ENCODE measurements at regions not wholly inside any gene's neighbourhood (a gene's known extent, or its start where the extent isn't known, plus 50 kb on each side); places are given as distances from the start of the nearest gene placed in this dataset.
"Not testable (repeated sequence)": the region's sequence is repeated elsewhere in the genome, so short reads cannot be mapped to it uniquely, and the experiment has no call there.

DNA sequence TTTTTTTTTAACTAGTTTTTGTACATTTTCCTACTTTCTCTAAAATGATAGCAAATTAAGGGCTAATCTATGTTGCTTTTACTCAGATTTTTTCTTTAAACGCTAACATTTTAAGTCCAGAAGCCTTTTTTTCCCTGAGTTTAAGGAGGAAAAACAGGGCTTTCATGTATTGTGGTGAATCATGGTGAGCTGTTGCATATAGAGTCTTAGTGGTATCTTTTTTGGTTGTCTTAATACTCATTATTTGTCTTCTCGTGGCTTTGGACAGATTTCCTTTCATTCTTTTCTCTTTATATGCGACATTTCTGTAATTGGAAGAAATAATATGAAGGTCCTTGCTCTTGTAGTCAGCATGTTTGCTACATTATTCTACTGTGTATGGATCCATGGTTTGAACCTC, 1015.6 kb downstream of the PLA2G4A start:
- no peaks in the 10 kb centered on the region for H3K36me3 Mint-ChIP-seq (ENCODE audit: low read depth)
- no peak for DNase-seq
- H3K4me3 Mint-ChIP-seq = no peak overlapping the region
- H3K4me1 Mint-ChIP-seq (ENCODE audit: low read depth) = no peaks in the 10 kb centered on the region
- peaks cover 14% of the 10 kb centered on the region for H3K9me3 Mint-ChIP-seq (ENCODE audit: insufficient read depth)
- no peak overlapping the region for H3K27ac Mint-ChIP-seq
- POLR2A ChIA-PET = no interaction called here
- CTCF ChIA-PET = no interaction called here
- no peaks in the 10 kb centered on the region for H3K27me3 Mint-ChIP-seq (ENCODE audit: low read depth)
- ATAC-seq = no peak

DNA sequence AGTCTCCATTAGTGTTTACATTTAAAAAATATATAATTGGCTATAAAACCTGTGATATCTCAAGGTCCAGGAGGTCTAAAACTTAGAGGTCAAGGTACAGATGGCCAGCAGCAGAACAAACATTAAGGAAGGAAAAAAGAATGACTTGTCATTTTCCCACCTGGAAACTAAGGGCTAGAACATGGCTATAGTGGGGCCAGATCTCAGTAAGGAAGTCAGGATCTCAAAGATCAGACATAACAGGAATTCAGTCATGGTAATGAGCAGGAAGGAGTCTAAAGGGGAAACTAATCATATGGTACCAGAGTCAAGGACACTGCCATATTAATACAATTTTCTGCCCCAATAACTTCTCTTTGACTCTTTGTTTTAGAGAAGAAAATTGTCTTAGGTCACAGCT, 1018.8 kb downstream of the PLA2G4A start:
- ChIA-PET POLR2A (no interaction called here), CTCF (no interaction called here)
- no peak overlapping the region for H3K27ac Mint-ChIP-seq
- H3K27me3 Mint-ChIP-seq (ENCODE audit: low read depth) = no peaks in the 10 kb centered on the region
- DNase-seq (no peak), ATAC-seq (no peak)
- peaks cover 4% of the 10 kb centered on the region for H3K9me3 Mint-ChIP-seq (ENCODE audit: insufficient read depth)
- no peaks in the 10 kb centered on the region for H3K36me3 Mint-ChIP-seq (ENCODE audit: low read depth)
- H3K4me3 Mint-ChIP-seq = no peak overlapping the region
- no peaks in the 10 kb centered on the region for H3K4me1 Mint-ChIP-seq (ENCODE audit: low read depth)

DNA sequence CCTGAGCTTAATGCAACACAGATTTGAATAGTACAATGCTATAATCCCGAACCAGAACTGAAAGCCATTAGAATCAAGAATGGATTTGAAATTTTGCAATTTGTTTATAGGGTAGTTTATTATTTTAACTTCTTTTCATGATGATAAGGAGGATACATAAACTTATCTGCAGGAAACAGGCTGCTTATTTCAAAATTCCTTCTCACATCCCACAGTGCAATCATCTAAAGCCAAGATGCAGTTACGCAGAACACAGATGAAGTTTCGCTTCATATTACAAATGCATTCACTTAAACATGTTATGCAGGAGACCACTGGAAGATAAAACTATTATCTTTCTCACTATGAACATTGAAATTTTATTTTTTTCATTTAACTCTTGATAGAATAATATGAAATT, 1019.6 kb downstream of the PLA2G4A start:
- Mint-ChIP-seq H3K4me3 (no peak overlapping the region), H3K27ac (no peak overlapping the region), H3K36me3 (ENCODE audit: low read depth) (no peaks in the 10 kb centered on the region), H3K9me3 (ENCODE audit: insufficient read depth) (peaks cover 4% of the 10 kb centered on the region), H3K27me3 (ENCODE audit: low read depth) (no peaks in the 10 kb centered on the region), H3K4me1 (ENCODE audit: low read depth) (no peaks in the 10 kb centered on the region)
- ATAC-seq = no peak
- DNase-seq = no peak
- ChIA-PET CTCF (no interaction called here), POLR2A (no interaction called here)

DNA sequence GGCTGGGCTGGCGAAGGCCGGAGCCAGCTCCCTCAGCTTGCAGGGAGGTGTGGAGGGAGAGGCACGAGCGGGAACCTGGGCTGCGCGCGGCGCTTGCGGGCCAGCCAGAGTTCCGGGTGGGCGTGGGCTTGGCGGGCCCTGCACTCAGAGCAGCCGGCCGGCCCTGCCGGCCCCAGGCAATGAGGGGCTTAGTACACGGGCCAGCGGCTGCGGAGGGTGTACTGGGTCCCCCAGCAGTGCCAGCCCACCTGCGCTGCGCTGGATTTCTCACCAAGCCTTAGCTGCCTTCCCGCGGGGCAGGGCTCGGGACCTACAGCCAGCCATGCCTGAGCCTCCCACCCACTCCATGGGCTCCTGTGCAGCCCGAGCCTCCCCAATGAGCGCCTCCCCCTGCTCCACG, 1021.4 kb downstream of the PLA2G4A start:
- H3K27ac Mint-ChIP-seq; H3K27me3 Mint-ChIP-seq (ENCODE audit: low read depth); H3K36me3 Mint-ChIP-seq (ENCODE audit: low read depth); CTCF ChIA-PET; DNase-seq; H3K9me3 Mint-ChIP-seq (ENCODE audit: insufficient read depth); H3K4me1 Mint-ChIP-seq (ENCODE audit: low read depth); ATAC-seq; H3K4me3 Mint-ChIP-seq; POLR2A ChIA-PET: not testable (repeated sequence)

DNA sequence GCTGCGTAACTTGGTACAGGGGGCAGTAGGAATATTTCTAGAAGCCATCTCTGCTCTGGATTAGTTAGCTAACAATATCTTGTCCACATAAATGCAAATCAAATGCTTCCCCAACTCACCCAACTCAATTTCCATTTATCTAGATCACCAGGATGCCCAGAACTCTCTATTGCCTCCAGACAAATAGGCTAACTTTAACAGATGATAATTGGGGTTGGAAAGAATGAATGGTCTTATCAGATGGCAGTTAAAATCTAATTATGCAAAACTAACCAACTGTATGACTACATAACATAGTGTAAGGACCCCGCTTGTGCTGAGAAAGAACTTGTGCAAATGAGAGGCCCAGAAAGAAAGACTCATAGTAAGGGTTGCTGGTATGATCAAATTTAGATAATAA, 1024.8 kb downstream of the PLA2G4A start:
- ChIA-PET POLR2A (no interaction called here), CTCF (no interaction called here)
- H3K9me3 Mint-ChIP-seq (ENCODE audit: insufficient read depth) = peaks cover 4% of the 10 kb centered on the region
- H3K27ac Mint-ChIP-seq = no peak overlapping the region
- no peaks in the 10 kb centered on the region for H3K27me3 Mint-ChIP-seq (ENCODE audit: low read depth)
- no peaks in the 10 kb centered on the region for H3K4me1 Mint-ChIP-seq (ENCODE audit: low read depth)
- H3K4me3 Mint-ChIP-seq = no peak overlapping the region
- DNase-seq (no peak), ATAC-seq (no peak)
- H3K36me3 Mint-ChIP-seq (ENCODE audit: low read depth) = no peaks in the 10 kb centered on the region

DNA sequence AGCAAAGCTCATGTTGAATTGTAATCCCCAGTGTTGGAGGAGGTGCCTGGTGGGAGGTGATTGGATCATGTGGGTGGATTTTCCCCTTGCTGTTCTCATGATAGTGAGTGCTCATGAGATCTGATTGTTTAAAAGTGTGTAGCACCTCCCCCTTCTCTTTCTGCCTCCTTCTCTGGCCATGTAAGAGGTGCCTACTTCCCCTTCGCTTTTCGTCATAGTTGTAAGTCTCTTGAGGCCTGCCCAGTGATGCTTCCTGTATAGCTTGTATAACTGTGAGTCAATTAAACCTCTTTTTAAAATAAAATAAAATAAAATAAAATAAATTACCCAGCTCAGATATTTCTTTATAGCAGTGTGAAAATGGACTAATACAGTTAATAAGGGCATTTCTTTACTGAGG, 1025.7 kb downstream of the PLA2G4A start:
- POLR2A ChIA-PET = no interaction called here
- Mint-ChIP-seq H3K9me3 (ENCODE audit: insufficient read depth) (peaks cover 9% of the 10 kb centered on the region), H3K27me3 (ENCODE audit: low read depth) (no peaks in the 10 kb centered on the region), H3K27ac (no peak overlapping the region), H3K4me1 (ENCODE audit: low read depth) (no peaks in the 10 kb centered on the region), H3K4me3 (no peak overlapping the region), H3K36me3 (ENCODE audit: low read depth) (no peaks in the 10 kb centered on the region)
- DNase-seq (no peak), ATAC-seq (no peak)
- CTCF ChIA-PET = no interaction called here

DNA sequence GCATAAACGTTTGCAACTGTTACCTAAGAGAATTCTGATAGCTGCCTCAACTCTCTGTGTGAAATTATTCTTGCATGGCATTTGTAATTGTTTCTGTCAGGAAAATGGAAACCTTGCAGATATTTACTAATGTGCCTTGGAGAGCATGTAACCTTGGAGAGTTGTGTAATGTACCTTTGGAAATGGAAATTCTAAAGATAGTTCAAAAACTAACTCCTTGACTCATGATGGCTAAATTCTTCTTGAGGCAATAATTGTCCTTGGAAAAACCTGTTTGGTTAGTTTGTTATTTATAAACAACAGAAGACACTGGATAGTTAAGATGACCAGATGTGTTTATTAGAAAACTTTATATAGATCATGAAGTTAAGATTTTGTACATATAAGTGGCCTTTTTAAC, 1033.8 kb downstream of the PLA2G4A start:
- Mint-ChIP-seq H3K4me3 (no peak overlapping the region), H3K4me1 (ENCODE audit: low read depth) (no peaks in the 10 kb centered on the region), H3K27ac (no peak overlapping the region), H3K36me3 (ENCODE audit: low read depth) (no peaks in the 10 kb centered on the region), H3K27me3 (ENCODE audit: low read depth) (no peaks in the 10 kb centered on the region), H3K9me3 (ENCODE audit: insufficient read depth) (peaks cover 14% of the 10 kb centered on the region)
- POLR2A ChIA-PET = no interaction called here
- ATAC-seq = no peak
- CTCF ChIA-PET = no interaction called here
- DNase-seq = no peak

DNA sequence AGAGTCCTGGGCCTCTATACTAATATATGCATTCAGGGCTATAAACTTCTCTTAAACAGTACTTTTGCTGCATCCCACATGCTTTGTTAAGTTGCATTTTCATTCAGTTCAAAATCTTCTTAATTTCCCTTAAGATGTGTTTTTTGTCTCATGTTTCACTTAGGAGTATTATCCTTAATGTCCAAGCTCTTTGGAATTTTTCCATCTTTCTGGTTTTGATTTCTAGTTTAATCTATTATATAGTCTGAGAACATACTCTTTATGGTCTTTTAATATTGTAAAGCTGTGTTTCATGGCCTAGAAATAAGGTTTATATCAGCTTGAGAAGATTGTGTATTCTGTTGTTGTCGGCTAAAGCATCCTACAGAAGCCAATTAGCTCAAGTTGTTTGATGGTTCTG, 1041.8 kb downstream of the PLA2G4A start:
- Mint-ChIP-seq H3K27me3 (ENCODE audit: low read depth) (no peaks in the 10 kb centered on the region), H3K9me3 (ENCODE audit: insufficient read depth) (peaks cover 8% of the 10 kb centered on the region), H3K4me3 (no peak overlapping the region), H3K4me1 (ENCODE audit: low read depth) (no peaks in the 10 kb centered on the region), H3K27ac (no peak overlapping the region), H3K36me3 (ENCODE audit: low read depth) (no peaks in the 10 kb centered on the region)
- ATAC-seq (no peak), DNase-seq (no peak)
- ChIA-PET CTCF (no interaction called here), POLR2A (no interaction called here)

DNA sequence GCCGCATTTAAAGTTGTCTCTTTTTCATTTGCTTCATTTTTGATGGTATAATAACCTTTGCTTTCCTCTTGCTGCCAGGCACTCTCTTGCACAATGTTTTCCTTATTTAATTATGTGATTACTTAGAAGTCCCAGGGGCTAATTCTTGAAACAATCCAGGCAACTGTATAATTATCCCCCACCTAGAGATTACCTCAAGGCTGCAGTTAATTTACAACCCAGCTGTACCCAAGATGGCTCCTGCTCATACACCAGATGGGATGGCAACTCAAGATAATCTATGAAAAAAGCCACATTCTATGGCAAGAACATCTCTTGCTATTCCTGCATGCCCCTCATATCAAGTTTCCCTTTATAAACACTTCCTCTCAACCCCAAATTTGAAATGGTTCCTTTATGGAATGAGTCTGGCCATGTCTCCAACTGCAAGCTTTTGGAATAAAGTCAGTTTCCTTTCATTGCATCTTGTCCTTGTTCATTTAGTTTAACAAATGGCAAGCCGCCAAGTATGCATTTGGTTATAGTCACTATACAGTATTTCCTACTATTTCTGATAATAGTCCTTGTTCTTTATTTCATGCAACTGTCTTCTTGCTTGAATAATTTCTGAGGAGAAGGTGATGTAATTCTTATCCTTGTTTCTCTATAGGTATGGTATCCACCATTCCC, 1042.6 kb downstream of the PLA2G4A start:
- no peaks in the 10 kb centered on the region for H3K36me3 Mint-ChIP-seq (ENCODE audit: low read depth)
- ATAC-seq = no peak

DNA sequence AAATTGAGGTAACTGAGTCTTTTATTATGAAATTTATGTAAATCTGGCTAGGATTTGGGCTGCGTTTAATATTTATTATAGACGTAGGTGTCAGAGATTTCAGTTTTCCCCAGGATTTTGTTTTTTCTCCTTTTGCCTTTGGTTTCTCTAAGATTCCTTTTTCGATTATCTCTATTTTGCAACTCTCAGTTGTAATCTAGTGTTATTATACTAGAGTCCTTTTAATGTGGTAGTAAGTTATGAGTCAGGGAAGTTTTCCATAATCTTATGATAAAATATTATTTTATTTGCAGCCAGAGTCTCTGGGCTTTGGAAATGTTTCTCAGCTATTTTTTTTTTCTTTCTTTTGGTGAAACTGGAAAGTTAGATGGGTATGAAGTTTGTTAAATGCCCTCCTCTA, 1043.8 kb downstream of the PLA2G4A start:
- H3K36me3 Mint-ChIP-seq (ENCODE audit: low read depth) = no peaks in the 10 kb centered on the region

More for the DNA sequence above, 1042.6 kb downstream of the PLA2G4A start:
- POLR2A ChIA-PET = no interaction called here
- H3K9me3 Mint-ChIP-seq (ENCODE audit: insufficient read depth) = peaks cover 8% of the 10 kb centered on the region
- no peak overlapping the region for H3K27ac Mint-ChIP-seq
- H3K4me3 Mint-ChIP-seq = no peak overlapping the region
- CTCF ChIA-PET = no interaction called here
- DNase-seq = no peak
- H3K27me3 Mint-ChIP-seq (ENCODE audit: low read depth) = no peaks in the 10 kb centered on the region
- H3K4me1 Mint-ChIP-seq (ENCODE audit: low read depth) = no peaks in the 10 kb centered on the region

DNA sequence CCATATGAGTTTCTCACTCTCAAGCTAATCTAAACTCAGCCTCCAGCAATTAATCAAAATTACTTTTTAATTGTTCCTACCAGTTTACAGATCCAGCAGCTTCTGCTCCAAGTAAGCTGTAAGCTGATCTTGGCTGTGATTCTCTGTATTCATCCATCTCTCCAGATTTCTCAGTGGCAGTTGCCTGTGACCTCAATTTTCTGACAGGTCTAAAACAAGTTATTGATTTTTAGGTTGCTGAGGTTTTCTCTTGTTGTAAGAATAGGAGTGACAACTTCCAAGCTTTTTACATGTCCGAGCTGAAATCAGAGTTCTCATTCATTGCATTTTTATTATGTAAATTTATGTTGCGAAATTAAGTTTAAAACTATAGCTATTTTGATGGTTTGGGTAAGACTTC, 1044.4 kb downstream of the PLA2G4A start:
- no peaks in the 10 kb centered on the region for H3K4me1 Mint-ChIP-seq (ENCODE audit: low read depth)
- H3K4me3 Mint-ChIP-seq = no peak overlapping the region
- no peaks in the 10 kb centered on the region for H3K36me3 Mint-ChIP-seq (ENCODE audit: low read depth)
- CTCF ChIA-PET = no interaction called here
- no peak for ATAC-seq
- peaks cover 8% of the 10 kb centered on the region for H3K9me3 Mint-ChIP-seq (ENCODE audit: insufficient read depth)
- no peak for DNase-seq
- no peaks in the 10 kb centered on the region for H3K27me3 Mint-ChIP-seq (ENCODE audit: low read depth)
- POLR2A ChIA-PET = no interaction called here
- H3K27ac Mint-ChIP-seq = no peak overlapping the region

More for the DNA sequence above, 1043.8 kb downstream of the PLA2G4A start:
- Mint-ChIP-seq H3K27me3 (ENCODE audit: low read depth) (no peaks in the 10 kb centered on the region), H3K9me3 (ENCODE audit: insufficient read depth) (peaks cover 8% of the 10 kb centered on the region), H3K4me3 (no peak overlapping the region), H3K27ac (no peak overlapping the region), H3K4me1 (ENCODE audit: low read depth) (no peaks in the 10 kb centered on the region)
- DNase-seq = no peak
- CTCF ChIA-PET = no interaction called here
- POLR2A ChIA-PET = no interaction called here
- no peak for ATAC-seq

DNA sequence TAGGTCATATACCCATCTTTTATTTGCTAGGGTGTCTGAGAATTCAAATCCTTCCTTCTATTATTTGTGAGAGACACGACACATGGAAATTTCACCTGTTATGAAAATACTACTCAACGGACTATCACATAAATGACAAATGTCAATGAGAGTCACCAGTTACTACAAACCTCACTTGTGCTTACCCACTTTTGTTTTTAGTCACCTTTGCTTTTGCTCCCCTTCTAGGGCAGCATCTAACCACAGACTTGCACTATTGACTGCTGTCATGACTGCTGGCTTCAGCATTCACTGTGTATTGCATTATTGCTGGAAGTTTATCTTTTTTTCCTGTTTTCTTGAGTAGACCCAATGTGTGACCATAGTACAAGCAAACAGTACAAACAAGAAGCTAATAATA, 1048.0 kb downstream of the PLA2G4A start:
- H3K27me3 Mint-ChIP-seq (ENCODE audit: low read depth) = no peaks in the 10 kb centered on the region
- H3K4me1 Mint-ChIP-seq (ENCODE audit: low read depth) = no peaks in the 10 kb centered on the region
- H3K9me3 Mint-ChIP-seq (ENCODE audit: insufficient read depth) = peaks cover 4% of the 10 kb centered on the region
- ChIA-PET CTCF (no interaction called here), POLR2A (no interaction called here)
- DNase-seq (no peak), ATAC-seq (no peak)
- no peaks in the 10 kb centered on the region for H3K36me3 Mint-ChIP-seq (ENCODE audit: low read depth)
- H3K4me3 Mint-ChIP-seq = no peak overlapping the region
- no peak overlapping the region for H3K27ac Mint-ChIP-seq

DNA sequence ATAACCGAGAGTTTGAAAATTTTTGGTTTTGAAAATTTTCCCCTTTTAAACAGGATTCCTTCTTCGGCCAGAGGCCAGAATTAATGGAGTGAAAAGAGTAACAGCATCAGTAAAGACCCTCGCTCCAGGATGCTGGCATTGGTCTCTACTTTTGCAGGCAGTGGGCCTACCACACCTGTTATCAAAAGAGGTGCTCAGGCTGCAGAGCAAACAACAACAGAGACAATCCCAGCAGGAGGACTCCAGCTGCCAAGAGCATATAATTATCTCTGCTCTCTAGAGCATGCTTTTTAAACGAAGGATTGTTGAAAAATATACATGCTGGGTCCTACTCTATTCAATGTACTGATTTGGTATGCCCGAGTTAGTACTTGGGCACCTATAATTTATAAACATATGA, 1048.5 kb downstream of the PLA2G4A start:
- H3K36me3 Mint-ChIP-seq (ENCODE audit: low read depth) = no peaks in the 10 kb centered on the region
- no peak for DNase-seq
- ATAC-seq = no peak
- ChIA-PET CTCF (no interaction called here), POLR2A (no interaction called here)
- no peak overlapping the region for H3K27ac Mint-ChIP-seq
- H3K4me1 Mint-ChIP-seq (ENCODE audit: low read depth) = no peaks in the 10 kb centered on the region
- H3K9me3 Mint-ChIP-seq (ENCODE audit: insufficient read depth) = peaks cover 4% of the 10 kb centered on the region
- H3K27me3 Mint-ChIP-seq (ENCODE audit: low read depth) = no peaks in the 10 kb centered on the region
- H3K4me3 Mint-ChIP-seq = no peak overlapping the region
